ENCODE measurements at regions not wholly inside any gene's neighbourhood (a gene's known extent, or its start where the extent isn't known, plus 50 kb on each side); places are given as distances from the start of the nearest gene placed in this dataset.
"Not testable (repeated sequence)": the region's sequence is repeated elsewhere in the genome, so short reads cannot be mapped to it uniquely, and the experiment has no call there.

- H4K20me1 ChIP-seq (ENCODE audit: insufficient read depth, low read length), result no peaks in the 10 kb centered on the region
- H3K36me3 ChIP-seq (replicated peaks; ENCODE audit: low read depth, low read length), result no peaks in the 10 kb centered on the region
- no peak overlapping the region for H3K9ac ChIP-seq (ENCODE audit: low read length)
- no peak overlapping the region for H3K27ac ChIP-seq (ENCODE audit: low read length)
- H3K27me3 ChIP-seq (ENCODE audit: low read depth, low read length), result no peaks in the 10 kb centered on the region
- no peak overlapping the region for H3K4me2 ChIP-seq (ENCODE audit: low read length)
- H2AFZ ChIP-seq (ENCODE audit: low read depth, low read length), result no peak overlapping the region
- H3K4me3 ChIP-seq (ENCODE audit: low read length), result no peak overlapping the region
- no peak for TF ChIP-seq EZH2phosphoT487 (IDR thresholded peaks at IDR 0.05; ENCODE audit: low read depth)
- TF ChIP-seq, protein P1, sequence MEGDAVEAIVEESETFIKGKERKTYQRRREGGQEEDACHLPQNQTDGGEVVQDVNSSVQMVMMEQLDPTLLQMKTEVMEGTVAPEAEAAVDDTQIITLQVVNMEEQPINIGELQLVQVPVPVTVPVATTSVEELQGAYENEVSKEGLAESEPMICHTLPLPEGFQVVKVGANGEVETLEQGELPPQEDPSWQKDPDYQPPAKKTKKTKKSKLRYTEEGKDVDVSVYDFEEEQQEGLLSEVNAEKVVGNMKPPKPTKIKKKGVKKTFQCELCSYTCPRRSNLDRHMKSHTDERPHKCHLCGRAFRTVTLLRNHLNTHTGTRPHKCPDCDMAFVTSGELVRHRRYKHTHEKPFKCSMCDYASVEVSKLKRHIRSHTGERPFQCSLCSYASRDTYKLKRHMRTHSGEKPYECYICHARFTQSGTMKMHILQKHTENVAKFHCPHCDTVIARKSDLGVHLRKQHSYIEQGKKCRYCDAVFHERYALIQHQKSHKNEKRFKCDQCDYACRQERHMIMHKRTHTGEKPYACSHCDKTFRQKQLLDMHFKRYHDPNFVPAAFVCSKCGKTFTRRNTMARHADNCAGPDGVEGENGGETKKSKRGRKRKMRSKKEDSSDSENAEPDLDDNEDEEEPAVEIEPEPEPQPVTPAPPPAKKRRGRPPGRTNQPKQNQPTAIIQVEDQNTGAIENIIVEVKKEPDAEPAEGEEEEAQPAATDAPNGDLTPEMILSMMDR (IDR thresholded peaks at IDR 0.05; ENCODE audit: low read depth, low read length), result no peak
- H3K79me2 ChIP-seq (ENCODE audit: low read length), result no peaks in the 10 kb centered on the region
- no peaks in the 10 kb centered on the region for H3K9me3 ChIP-seq (ENCODE audit: insufficient read depth, low read length)
- H3K4me1 ChIP-seq (ENCODE audit: low read length), result no peaks in the 10 kb centered on the region
Observed at GRCh38 chr15:91649831-91650321, 203.6 kb upstream of the SLCO3A1 start.

GRCh38 chr15:91651251-91651650 is 202.3 kb upstream of the SLCO3A1 start:
- H3K4me1 ChIP-seq (ENCODE audit: low read length), result no peaks in the 10 kb centered on the region
- H3K4me3 ChIP-seq (ENCODE audit: low read length), result no peak overlapping the region
- TF ChIP-seq EZH2phosphoT487 (IDR thresholded peaks at IDR 0.05; ENCODE audit: low read depth), result no peak
- H3K9ac ChIP-seq (ENCODE audit: low read length), result no peak overlapping the region
- no peak overlapping the region for H3K27ac ChIP-seq (ENCODE audit: low read length)
- H3K9me3 ChIP-seq (ENCODE audit: insufficient read depth, low read length), result no peaks in the 10 kb centered on the region
- no peaks in the 10 kb centered on the region for H3K79me2 ChIP-seq (ENCODE audit: low read length)
- H3K4me2 ChIP-seq (ENCODE audit: low read length), result no peak overlapping the region
- H3K27me3 ChIP-seq (ENCODE audit: low read depth, low read length), result no peaks in the 10 kb centered on the region
- no peaks in the 10 kb centered on the region for H3K36me3 ChIP-seq (replicated peaks; ENCODE audit: low read depth, low read length)
- H2AFZ ChIP-seq (ENCODE audit: low read depth, low read length), result no peak overlapping the region
- no peaks in the 10 kb centered on the region for H4K20me1 ChIP-seq (ENCODE audit: insufficient read depth, low read length)

DNA sequence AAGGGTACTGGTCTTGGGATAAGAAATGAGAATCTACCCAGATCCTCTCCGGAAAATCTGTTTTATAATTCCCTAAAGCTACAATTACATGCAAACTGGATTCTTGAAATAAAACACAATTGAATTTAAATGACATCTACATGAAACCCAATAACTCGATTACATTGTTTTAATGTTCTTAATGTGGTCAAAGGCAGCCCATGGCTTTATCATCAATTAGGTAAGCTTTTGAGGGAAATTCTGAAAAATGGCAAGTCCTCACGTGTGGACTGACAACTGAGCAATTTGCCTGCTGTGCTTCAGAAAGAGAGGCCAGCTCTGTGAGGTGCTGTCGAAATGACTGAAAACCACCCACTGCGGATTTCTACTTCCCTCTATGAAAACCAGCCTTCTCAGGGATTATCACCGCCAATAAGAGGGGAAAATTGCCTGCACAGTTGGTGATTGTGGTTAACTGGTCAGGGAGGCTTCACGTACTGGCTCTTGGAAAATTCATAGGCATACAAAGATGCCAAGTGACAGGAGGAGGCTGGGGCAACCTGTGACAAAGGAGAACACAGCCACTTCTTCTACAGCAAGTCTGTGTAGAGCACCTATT is 200.8 kb upstream of the SLCO3A1 start:
- Histone ChIP-seq H4K20me1 (ENCODE audit: insufficient read depth, low read length) (no peaks in the 10 kb centered on the region), H3K36me3 (replicated peaks; ENCODE audit: low read depth, low read length) (no peaks in the 10 kb centered on the region), H3K9ac (ENCODE audit: low read length) (no peak overlapping the region), H2AFZ (ENCODE audit: low read depth, low read length) (no peak overlapping the region), H3K4me2 (ENCODE audit: low read length) (no peak overlapping the region), H3K79me2 (ENCODE audit: low read length) (no peaks in the 10 kb centered on the region), H3K27me3 (ENCODE audit: low read depth, low read length) (peaks cover 3% of the 10 kb centered on the region; the same call in 1 of the 2 replicates), H3K4me3 (ENCODE audit: low read length) (no peak overlapping the region), H3K4me1 (ENCODE audit: low read length) (no peaks in the 10 kb centered on the region), H3K9me3 (ENCODE audit: insufficient read depth, low read length) (no peaks in the 10 kb centered on the region), H3K27ac (ENCODE audit: low read length) (no peak overlapping the region)
- TF ChIP-seq, protein P1 (IDR thresholded peaks at IDR 0.05; ENCODE audit: low read depth, low read length), result no peak
- no peak for TF ChIP-seq EZH2phosphoT487 (IDR thresholded peaks at IDR 0.05; ENCODE audit: low read depth)

DNA sequence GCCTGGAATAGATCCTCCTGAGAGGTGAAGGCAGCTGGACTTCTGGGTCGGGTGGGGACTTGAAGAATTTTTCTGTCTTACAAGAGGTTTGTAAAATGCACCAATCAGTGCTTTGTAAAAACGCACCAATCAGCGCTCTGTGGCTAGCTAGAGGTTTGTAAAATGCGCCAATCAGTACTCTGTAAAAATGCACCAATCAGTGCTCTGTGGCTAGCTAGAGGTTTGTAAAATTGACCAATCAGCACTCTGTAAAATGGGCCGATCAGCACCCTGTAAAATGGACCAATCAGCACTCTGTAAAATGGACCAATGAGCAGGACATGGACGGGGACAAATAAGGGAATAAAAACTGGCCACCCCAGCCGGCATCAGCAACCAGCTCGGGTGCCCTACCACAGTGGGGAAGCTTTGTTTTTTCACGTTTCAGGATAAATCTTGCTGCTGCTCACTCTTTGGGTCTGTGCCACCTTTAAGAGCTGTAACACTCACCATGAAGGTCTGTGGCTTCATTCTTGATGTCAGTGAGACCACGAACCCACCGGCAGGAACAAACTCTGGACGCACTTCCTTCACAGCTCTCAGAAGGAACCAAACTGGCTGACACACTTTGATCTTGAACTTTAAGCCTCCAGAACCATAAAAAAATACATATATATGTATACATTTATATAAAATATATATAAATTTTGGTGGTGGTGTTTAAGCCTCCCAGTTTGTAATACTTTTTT is 197.8 kb upstream of the SLCO3A1 start:
- H4K20me1 ChIP-seq (ENCODE audit: insufficient read depth, low read length); H3K9ac ChIP-seq (ENCODE audit: low read length); H3K4me1 ChIP-seq (ENCODE audit: low read length); H3K27me3 ChIP-seq (ENCODE audit: low read depth, low read length); H3K9me3 ChIP-seq (ENCODE audit: insufficient read depth, low read length); H2AFZ ChIP-seq (ENCODE audit: low read depth, low read length); H3K36me3 ChIP-seq (replicated peaks; ENCODE audit: low read depth, low read length); H3K4me2 ChIP-seq (ENCODE audit: low read length); H3K27ac ChIP-seq (ENCODE audit: low read length); H3K4me3 ChIP-seq (ENCODE audit: low read length); H3K79me2 ChIP-seq (ENCODE audit: low read length): not testable (repeated sequence)

DNA sequence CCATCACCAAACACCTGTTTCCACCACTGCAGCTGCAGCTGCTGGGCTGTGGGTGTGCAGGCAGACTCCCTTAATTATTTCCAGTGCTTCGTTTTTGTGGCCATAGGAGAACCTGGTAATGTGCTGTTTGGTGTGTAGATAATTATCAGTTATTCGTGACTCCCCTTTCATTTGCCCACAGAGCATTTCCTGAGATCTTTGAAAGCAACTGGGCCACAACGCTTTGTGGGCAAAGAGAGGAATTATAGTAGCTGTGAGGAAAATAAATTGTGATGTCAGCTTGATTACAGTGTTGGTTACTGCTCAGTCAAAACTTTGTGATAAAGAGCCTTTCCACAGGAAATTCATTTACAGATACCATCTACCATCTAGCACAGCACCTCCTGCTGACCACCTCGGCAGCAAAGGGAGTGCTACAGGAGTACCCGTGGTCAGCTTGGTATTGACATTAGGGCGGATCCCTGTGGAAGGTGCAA is 193.3 kb upstream of the SLCO3A1 start:
- Histone ChIP-seq H3K36me3 (replicated peaks; ENCODE audit: low read depth, low read length) (no peaks in the 10 kb centered on the region), H2AFZ (ENCODE audit: low read depth, low read length) (no peak overlapping the region), H3K79me2 (ENCODE audit: low read length) (no peaks in the 10 kb centered on the region), H4K20me1 (ENCODE audit: insufficient read depth, low read length) (no peaks in the 10 kb centered on the region), H3K9me3 (ENCODE audit: insufficient read depth, low read length) (no peaks in the 10 kb centered on the region), H3K9ac (ENCODE audit: low read length) (no peak overlapping the region), H3K4me2 (ENCODE audit: low read length) (no peak overlapping the region), H3K4me1 (ENCODE audit: low read length) (no peaks in the 10 kb centered on the region), H3K4me3 (ENCODE audit: low read length) (no peak overlapping the region), H3K27ac (ENCODE audit: low read length) (no peak overlapping the region), H3K27me3 (ENCODE audit: low read depth, low read length) (peaks cover 3% of the 10 kb centered on the region; the same call in 1 of the 2 replicates)
- TF ChIP-seq EZH2phosphoT487 (IDR thresholded peaks at IDR 0.05; ENCODE audit: low read depth), result no peak
- TF ChIP-seq, protein P1 (IDR thresholded peaks at IDR 0.05; ENCODE audit: low read depth, low read length), result no peak

Measured in OCI-LY3 (cell line).